Panc1 (cell line): ENCODE measurements at regions not wholly inside any gene's neighbourhood (a gene's known extent, or its start where the extent isn't known, plus 50 kb on each side); places are given as distances from the start of the nearest gene placed in this dataset.

Source experiments
- CTCF ChIP-seq: fragments of 450-650 bp; IDR thresholded peaks from 2 replicates; pipeline ENCODE4 v1.5.1; 2017; ENCODE audit warnings: mild to moderate bottlenecking
- SIN3A ChIP-seq: IDR thresholded peaks from 2 replicates; pipeline ENCODE4 v1.6.1; 2012; ENCODE audit warnings: low read depth, mild to moderate bottlenecking, low read length, moderate library complexity, borderline replicate concordance; ENCODE audit not compliant: insufficient read depth

DNA sequence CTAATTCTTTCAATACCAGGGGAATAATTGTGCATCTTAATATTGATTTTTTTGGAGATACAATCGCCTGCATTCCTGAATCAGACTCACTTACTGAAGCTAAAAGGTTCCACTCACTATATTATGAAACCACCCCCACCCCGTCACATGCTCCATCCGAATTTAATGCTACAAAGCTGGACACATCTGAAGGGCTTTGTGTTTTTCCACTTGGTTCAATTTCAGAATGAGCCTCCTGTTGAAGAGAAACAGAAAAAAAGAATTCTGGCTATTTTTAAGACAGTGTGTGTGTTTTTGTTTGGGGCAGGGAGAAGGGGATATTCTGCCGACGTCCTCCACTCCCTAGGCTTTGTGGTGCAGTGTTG lies 165.5 kb upstream of the TBX20 start:
- no peak for TF ChIP-seq CTCF
- no peak for TF ChIP-seq SIN3A
